Peyer's patch (tissue), 4 donors: ENCODE measurements at regions not wholly inside any gene's neighbourhood (a gene's known extent, or its start where the extent isn't known, plus 50 kb on each side); places are given as distances from the start of the nearest gene placed in this dataset.

ENCODE experiments used
- DNase-seq, 3 donors: peaks; one replicate each; pipeline ENCODE4 v3.0.0-alpha.2; 2017 to 2019
- H3K27ac ChIP-seq, 4 donors: fragments of 200-600 bp; sonication (generic); one replicate each; pipeline ENCODE4 v1.5.1; 2016 to 2019
- H3K27me3 ChIP-seq, 2 donors: fragments of 200-600 bp; sonication (generic); one replicate each; pipeline ENCODE4 v1.5.1; 2019
- H3K36me3 ChIP-seq, 3 donors: fragments of 200-600 bp; sonication (generic); one replicate each; pipeline ENCODE4 v1.5.1; 2016 to 2019
- H3K4me1 ChIP-seq, 4 donors: fragments of 200-600 bp; sonication (generic); one replicate each; pipeline ENCODE4 v1.5.1; 2016 to 2019
- H3K4me3 ChIP-seq, 4 donors: fragments of 200-600 bp; sonication (generic); 1 replicate in 3 of 4; 2 replicates in 1 of 4; pipeline ENCODE4 v1.5.1; 2016 to 2019; ENCODE audit warnings: mild to moderate bottlenecking in 1 of 4
- H3K9me3 ChIP-seq, 4 donors: fragments of 200-600 bp; sonication (generic); one replicate each; pipeline ENCODE4 v1.5.1; 2016 to 2019; ENCODE audit warnings: mild to moderate bottlenecking in 1 of 4
- CTCF ChIP-seq, 6 experiments: fragments of 450-650 bp in 4 of 6; fragments of 200-600 bp in 2 of 6; sonication (generic) in 1 of 6; IDR thresholded peaks; one replicate each; pipeline ENCODE4 v1.5.1; 2017 to 2019; ENCODE audit warnings: antibody characterized with exemption in 6 of 6, mild to moderate bottlenecking in 3 of 6, moderate library complexity in 1 of 6
- POLR2A ChIP-seq, 2 donors: fragments of 450-650 bp; IDR thresholded peaks; one replicate each; pipeline ENCODE4 v1.5.1; 2017; ENCODE audit warnings: antibody characterized with exemption in 2 of 2, mild to moderate bottlenecking in 2 of 2, moderate library complexity in 2 of 2

- Histone ChIP-seq H3K27ac (no peak overlapping the region), H3K4me1 (no peaks in the 10 kb centered on the region), H3K27me3 (no peaks in the 10 kb centered on the region), H3K4me3 (no peak overlapping the region), H3K36me3 (no peaks in the 10 kb centered on the region), H3K9me3 (no peaks in the 10 kb centered on the region)
- no peak for TF ChIP-seq CTCF (IDR thresholded peaks at IDR 0.05)
- TF ChIP-seq POLR2A (IDR thresholded peaks at IDR 0.05) = no peak
- no peak for DNase-seq
Measured at GRCh38 chr4:52312722-52313121, 261.6 kb downstream of the SPATA18 start.

- H3K36me3 ChIP-seq = no peaks in the 10 kb centered on the region
- H3K27me3 ChIP-seq = no peaks in the 10 kb centered on the region
- H3K27ac ChIP-seq = no peak overlapping the region
- no peak overlapping the region for H3K4me3 ChIP-seq
- no peaks in the 10 kb centered on the region for H3K4me1 ChIP-seq
- TF ChIP-seq POLR2A (IDR thresholded peaks at IDR 0.05) (no peak), CTCF (IDR thresholded peaks at IDR 0.05) (no peak)
- H3K9me3 ChIP-seq = no peaks in the 10 kb centered on the region
- DNase-seq = no peak
Measured at GRCh38 chr4:52317361-52317879, 266.3 kb downstream of the SPATA18 start.

GRCh38 chr4:52317981-52318380, 266.9 kb downstream of the SPATA18 start:
- H3K27ac ChIP-seq = no peak overlapping the region
- H3K9me3 ChIP-seq = no peaks in the 10 kb centered on the region
- no peak for TF ChIP-seq POLR2A (IDR thresholded peaks at IDR 0.05)
- no peak for TF ChIP-seq CTCF (IDR thresholded peaks at IDR 0.05)
- DNase-seq = no peak
- no peaks in the 10 kb centered on the region for H3K27me3 ChIP-seq
- H3K36me3 ChIP-seq = no peaks in the 10 kb centered on the region
- H3K4me1 ChIP-seq = no peaks in the 10 kb centered on the region
- H3K4me3 ChIP-seq = no peak overlapping the region

DNA sequence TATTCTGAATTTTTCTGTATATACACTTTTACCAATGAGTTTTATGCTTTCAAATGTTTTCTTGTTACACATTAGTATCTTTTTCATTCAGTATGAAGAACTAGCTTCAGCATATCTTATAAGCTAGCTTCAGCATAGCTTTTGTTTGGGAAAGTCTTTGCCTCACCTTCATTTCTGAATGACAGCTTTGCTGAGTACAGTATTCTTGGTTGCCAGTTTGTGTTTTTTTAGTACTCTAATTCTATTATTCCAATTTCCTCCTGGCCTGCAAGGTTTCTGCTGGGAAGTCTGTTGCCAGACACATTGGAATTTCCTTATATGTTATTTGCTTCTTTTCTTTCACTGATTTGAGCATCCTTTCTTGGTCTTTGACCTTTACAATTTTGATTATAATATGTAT, 278.8 kb downstream of the SPATA18 start:
- no peak overlapping the region for H3K27ac ChIP-seq
- peaks cover 0 to 5% (median 2%) of the 10 kb centered on the region in 4 donors for H3K9me3 ChIP-seq
- H3K36me3 ChIP-seq = no peaks in the 10 kb centered on the region
- TF ChIP-seq POLR2A (IDR thresholded peaks at IDR 0.05) (no peak), CTCF (IDR thresholded peaks at IDR 0.05) (no peak)
- no peak for DNase-seq
- H3K4me3 ChIP-seq = no peak overlapping the region
- H3K4me1 ChIP-seq = no peaks in the 10 kb centered on the region
- H3K27me3 ChIP-seq = no peaks in the 10 kb centered on the region

- H3K36me3 ChIP-seq = no peaks in the 10 kb centered on the region
- DNase-seq = no peak
- no peak for TF ChIP-seq POLR2A (IDR thresholded peaks at IDR 0.05)
- TF ChIP-seq CTCF (IDR thresholded peaks at IDR 0.05) = no peak
- H3K27me3 ChIP-seq = no peaks in the 10 kb centered on the region
- H3K9me3 ChIP-seq = no peaks in the 10 kb centered on the region
- no peak overlapping the region for H3K27ac ChIP-seq
- H3K4me3 ChIP-seq = no peak overlapping the region
- H3K4me1 ChIP-seq = no peaks in the 10 kb centered on the region
Measured at GRCh38 chr4:52343595-52343994, 292.5 kb downstream of the SPATA18 start.

GRCh38 chr4:52350926-52351325, 299.8 kb downstream of the SPATA18 start:
- Histone ChIP-seq H3K9me3 (no peaks in the 10 kb centered on the region), H3K36me3 (no peaks in the 10 kb centered on the region), H3K27me3 (no peaks in the 10 kb centered on the region), H3K4me1 (no peaks in the 10 kb centered on the region), H3K27ac (no peak overlapping the region), H3K4me3 (no peak overlapping the region)
- DNase-seq = no peak
- no peak for TF ChIP-seq POLR2A (IDR thresholded peaks at IDR 0.05)
- TF ChIP-seq CTCF (IDR thresholded peaks at IDR 0.05) = no peak
